HepG2 (cell line): ENCODE measurements at regions not wholly inside any gene's neighbourhood (a gene's known extent, or its start where the extent isn't known, plus 50 kb on each side); places are given as distances from the start of the nearest gene placed in this dataset.

Experiments used
- AGO1 ChIP-seq: fragments of 200-400 bp; formaldehyde crosslinking; IDR thresholded peaks from 2 replicates; pipeline ENCODE4 v1.6.1; 2017; ENCODE audit warnings: mild to moderate bottlenecking, low read depth, low read length, moderate library complexity; ENCODE audit not compliant: poor library complexity, severe bottlenecking
- ARHGAP35 ChIP-seq: sonication (generic); formaldehyde crosslinking; IDR thresholded peaks from 2 replicates; pipeline ENCODE4 v1.9.0; 2022; ENCODE audit warnings: mild to moderate bottlenecking, inconsistent platforms, moderate library complexity, missing genetic modification reagents, borderline replicate concordance
- ATF7 ChIP-seq, 2 experiments: fragments of 450-650 bp in 1 of 2; sonication (generic) in 1 of 2; formaldehyde crosslinking in 1 of 2; IDR thresholded peaks; 2 replicates each; pipeline versions ENCODE4 v1.4.0 to v1.6.1; 2016 to 2020; ENCODE audit warnings: antibody characterized with exemption in 1 of 2, mild to moderate bottlenecking in 1 of 2, missing genetic modification reagents in 1 of 2
- CHD4 ChIP-seq: fragments of 200-600 bp; sonication (generic); IDR thresholded peaks from 2 replicates; pipeline ENCODE4 v1.7.0; 2017; ENCODE audit warnings: mild to moderate bottlenecking, low read length, borderline replicate concordance
- DDIT3 ChIP-seq: sonication (generic); formaldehyde crosslinking; IDR thresholded peaks from 2 replicates; pipeline ENCODE4 v1.4.0; 2020; ENCODE audit warnings: mild to moderate bottlenecking, missing genetic modification reagents
- GABPA ChIP-seq, 2 experiments: IDR thresholded peaks; 2 replicates each; pipeline ENCODE4 v1.6.1; 2011 to 2016; ENCODE audit warnings: low read depth in 2 of 2, low read length in 1 of 2, missing biosample characterization in 1 of 2, missing genetic modification characterization in 1 of 2
- HOXA7 ChIP-seq: sonication (generic); formaldehyde crosslinking; IDR thresholded peaks from 2 replicates; pipeline ENCODE4 v1.8.1; 2022; ENCODE audit warnings: mild to moderate bottlenecking, missing genetic modification reagents, moderate library complexity
- HOXD1 ChIP-seq: sonication (generic); formaldehyde crosslinking; IDR thresholded peaks from 2 replicates; pipeline ENCODE4 v1.5.0; 2020; ENCODE audit warnings: missing genetic modification reagents
- MXD4 ChIP-seq: IDR thresholded peaks from 2 replicates; pipeline ENCODE4 v1.6.1; 2016; ENCODE audit warnings: mild to moderate bottlenecking, missing biosample characterization, missing genetic modification reagents
- RFXANK ChIP-seq: IDR thresholded peaks from 2 replicates; pipeline ENCODE4 v1.6.1; 2016
- SALL2 ChIP-seq: sonication (generic); formaldehyde crosslinking; IDR thresholded peaks from 2 replicates; pipeline ENCODE4 v1.8.1; 2023; ENCODE audit warnings: mild to moderate bottlenecking, missing genetic modification reagents, inconsistent platforms
- SMYD3 ChIP-seq: sonication (generic); formaldehyde crosslinking; IDR thresholded peaks from 2 replicates; pipeline ENCODE4 v1.8.1; 2023; ENCODE audit warnings: mild to moderate bottlenecking, missing genetic modification reagents
- XBP1 ChIP-seq: sonication (generic); formaldehyde crosslinking; IDR thresholded peaks from 2 replicates; pipeline ENCODE4 v1.5.0; 2020; ENCODE audit warnings: missing genetic modification reagents
- ZBTB7B ChIP-seq: sonication (generic); formaldehyde crosslinking; IDR thresholded peaks from 2 replicates; pipeline ENCODE4 v1.4.0; 2020; ENCODE audit warnings: missing genetic modification reagents
- ZFP90 ChIP-seq: sonication (generic); formaldehyde crosslinking; IDR thresholded peaks from 2 replicates; pipeline ENCODE4 v1.8.0; 2022; ENCODE audit warnings: missing genetic modification reagents, mild to moderate bottlenecking, inconsistent platforms, borderline replicate concordance
- ZFP91 ChIP-seq: sonication (generic); formaldehyde crosslinking; IDR thresholded peaks from 2 replicates; pipeline ENCODE4 v1.9.0; 2022; ENCODE audit warnings: missing genetic modification reagents, mild to moderate bottlenecking, borderline replicate concordance
- ZHX1 ChIP-seq: sonication (generic); formaldehyde crosslinking; IDR thresholded peaks from 2 replicates; pipeline ENCODE4 v1.8.1; 2022; ENCODE audit warnings: low read depth, mild to moderate bottlenecking, missing genetic modification reagents
- ZNF10 ChIP-seq: sonication (generic); formaldehyde crosslinking; IDR thresholded peaks from 2 replicates; pipeline ENCODE4 v1.4.0; 2020; ENCODE audit warnings: mild to moderate bottlenecking, low read depth, missing genetic modification reagents, borderline replicate concordance
- ZNF710 ChIP-seq: sonication (generic); formaldehyde crosslinking; IDR thresholded peaks from 2 replicates; pipeline ENCODE4 v1.5.0; 2020; ENCODE audit warnings: mild to moderate bottlenecking, missing genetic modification reagents, borderline replicate concordance
- ZNF713 ChIP-seq: sonication (generic); formaldehyde crosslinking; IDR thresholded peaks from 2 replicates; pipeline ENCODE4 v1.4.0; 2020; ENCODE audit warnings: mild to moderate bottlenecking, missing genetic modification reagents
- ZSCAN29 ChIP-seq: sonication (generic); formaldehyde crosslinking; conservative IDR thresholded peaks from 2 replicates; pipeline ENCODE4 v1.4.0; 2020; ENCODE audit warnings: mild to moderate bottlenecking, missing genetic modification reagents

- TF ChIP-seq ZHX1 (peak; percentile 61; the same call in 1 of the 2 replicates), MXD4 (peak; percentile 87; the same call in 1 of the 2 replicates), ZNF10 (CRISPR knock-in tag) (no peak), ZFP90 (CRISPR knock-in tag) (0 out of 2 replicates have a peak, but pooled peaks have one; percentile 52), HOXD1 (CRISPR knock-in tag) (peak; percentile 56), SALL2 (CRISPR knock-in tag) (0 out of 2 replicates have a peak, but pooled peaks have one; percentile 27), RFXANK (CRISPR knock-in tag) (no peak), ARHGAP35 (CRISPR knock-in tag) (no peak), GABPA (IDR thresholded peaks at IDR 0.05; ENCODE audit: low read depth, low read length) (no peak), GABPA (CRISPR knock-in tag; IDR thresholded peaks at IDR 0.05; ENCODE audit: low read depth) (no peak), DDIT3 (no peak), AGO1 (no peak), ZBTB7B (CRISPR knock-in tag) (peak; percentile 83), ZSCAN29 (CRISPR knock-in tag) (0 out of 2 replicates have a peak, but pooled peaks have one; percentile 70), SMYD3 (CRISPR knock-in tag) (peak; percentile 88), CHD4 (no peak; the same call in 1 of the 2 replicates), ZFP91 (peak; percentile 51; the same call in 1 of the 2 replicates), ZNF710 (CRISPR knock-in tag) (peak; percentile 88; the same call in 1 of the 2 replicates), HOXA7 (CRISPR knock-in tag) (no peak), ZNF713 (no peak), XBP1 (CRISPR knock-in tag) (no peak), ATF7 (IDR thresholded peaks at IDR 0.05) (no peak), ATF7 (CRISPR knock-in tag; IDR thresholded peaks at IDR 0.05) (peak; percentile 82)
Observed at GRCh38 chr1:213759359-213760181, 228.2 kb upstream of the PROX1 start (continued).
